Breast epithelium (tissue), 3 donors: ENCODE measurements at regions not wholly inside any gene's neighbourhood (a gene's known extent, or its start where the extent isn't known, plus 50 kb on each side); places are given as distances from the start of the nearest gene placed in this dataset.

Source experiments
- POLR2A ChIP-seq: fragments of 450-650 bp; IDR thresholded peaks from one replicate; pipeline ENCODE4 v1.6.1; 2016; ENCODE audit warnings: antibody characterized with exemption, mild to moderate bottlenecking, moderate library complexity
- POLR2AphosphoS5 ChIP-seq, 3 donors: sonication (generic); formaldehyde crosslinking; IDR thresholded peaks; one replicate each; pipeline ENCODE4 v1.6.1; 2017; ENCODE audit warnings: antibody characterized with exemption in 3 of 3
- TF ChIP-seq, protein P1 (sequence below), 3 donors: fragments of 450-650 bp; IDR thresholded peaks; one replicate each; pipeline ENCODE4 v1.5.1; 2016 to 2017; ENCODE audit warnings: antibody characterized with exemption in 3 of 3, mild to moderate bottlenecking in 3 of 3, moderate library complexity in 3 of 3

DNA sequence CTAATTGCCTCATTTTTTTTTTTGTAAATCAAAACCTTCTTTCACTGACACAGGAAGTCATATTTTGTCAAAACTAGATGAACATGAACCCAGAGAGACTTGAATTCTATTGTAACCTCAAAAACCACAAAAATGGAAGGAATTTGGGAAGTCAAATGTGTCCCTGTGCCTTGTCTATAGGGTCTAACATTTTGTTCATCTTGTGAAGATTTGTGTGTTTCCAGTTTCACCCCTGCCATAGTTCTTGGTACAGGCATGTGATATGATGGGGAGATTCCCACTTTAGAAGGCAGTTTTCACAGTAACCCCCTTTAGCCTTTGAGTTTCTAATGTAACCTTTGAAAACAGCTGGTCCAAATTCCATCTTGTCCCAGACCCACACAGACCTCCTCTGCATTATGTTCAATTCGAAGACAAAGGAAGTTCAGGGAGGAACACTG, 318.5 kb upstream of the ADAMTS9 start:
- TF ChIP-seq POLR2A (no peak), POLR2AphosphoS5 (IDR thresholded peaks at IDR 0.05) (no peak)
- TF ChIP-seq, protein P1, sequence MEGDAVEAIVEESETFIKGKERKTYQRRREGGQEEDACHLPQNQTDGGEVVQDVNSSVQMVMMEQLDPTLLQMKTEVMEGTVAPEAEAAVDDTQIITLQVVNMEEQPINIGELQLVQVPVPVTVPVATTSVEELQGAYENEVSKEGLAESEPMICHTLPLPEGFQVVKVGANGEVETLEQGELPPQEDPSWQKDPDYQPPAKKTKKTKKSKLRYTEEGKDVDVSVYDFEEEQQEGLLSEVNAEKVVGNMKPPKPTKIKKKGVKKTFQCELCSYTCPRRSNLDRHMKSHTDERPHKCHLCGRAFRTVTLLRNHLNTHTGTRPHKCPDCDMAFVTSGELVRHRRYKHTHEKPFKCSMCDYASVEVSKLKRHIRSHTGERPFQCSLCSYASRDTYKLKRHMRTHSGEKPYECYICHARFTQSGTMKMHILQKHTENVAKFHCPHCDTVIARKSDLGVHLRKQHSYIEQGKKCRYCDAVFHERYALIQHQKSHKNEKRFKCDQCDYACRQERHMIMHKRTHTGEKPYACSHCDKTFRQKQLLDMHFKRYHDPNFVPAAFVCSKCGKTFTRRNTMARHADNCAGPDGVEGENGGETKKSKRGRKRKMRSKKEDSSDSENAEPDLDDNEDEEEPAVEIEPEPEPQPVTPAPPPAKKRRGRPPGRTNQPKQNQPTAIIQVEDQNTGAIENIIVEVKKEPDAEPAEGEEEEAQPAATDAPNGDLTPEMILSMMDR (IDR thresholded peaks at IDR 0.05): no peak
